Gastrocnemius medialis (tissue), 4 donors: ENCODE measurements at regions not wholly inside any gene's neighbourhood (a gene's known extent, or its start where the extent isn't known, plus 50 kb on each side); places are given as distances from the start of the nearest gene placed in this dataset.

ENCODE experiments used
- POLR2A ChIP-seq, 2 donors: fragments of 450-650 bp; IDR thresholded peaks; one replicate each; pipeline ENCODE4 v1.6.1; 2017; ENCODE audit warnings: antibody characterized with exemption in 2 of 2, mild to moderate bottlenecking in 2 of 2, moderate library complexity in 2 of 2
- TF ChIP-seq, protein P1 (sequence below), 5 experiments: fragments of 450-650 bp in 3 of 5; fragments of 200-600 bp in 2 of 5; sonication (generic) in 2 of 5; IDR thresholded peaks in 4 of 5; conservative IDR thresholded peaks in 1 of 5; 1 replicate in 4 of 5; 2 replicates in 1 of 5; pipeline ENCODE4 v1.5.1; 2016 to 2019; ENCODE audit warnings: antibody characterized with exemption in 5 of 5, mild to moderate bottlenecking in 3 of 5, moderate library complexity in 3 of 5

DNA sequence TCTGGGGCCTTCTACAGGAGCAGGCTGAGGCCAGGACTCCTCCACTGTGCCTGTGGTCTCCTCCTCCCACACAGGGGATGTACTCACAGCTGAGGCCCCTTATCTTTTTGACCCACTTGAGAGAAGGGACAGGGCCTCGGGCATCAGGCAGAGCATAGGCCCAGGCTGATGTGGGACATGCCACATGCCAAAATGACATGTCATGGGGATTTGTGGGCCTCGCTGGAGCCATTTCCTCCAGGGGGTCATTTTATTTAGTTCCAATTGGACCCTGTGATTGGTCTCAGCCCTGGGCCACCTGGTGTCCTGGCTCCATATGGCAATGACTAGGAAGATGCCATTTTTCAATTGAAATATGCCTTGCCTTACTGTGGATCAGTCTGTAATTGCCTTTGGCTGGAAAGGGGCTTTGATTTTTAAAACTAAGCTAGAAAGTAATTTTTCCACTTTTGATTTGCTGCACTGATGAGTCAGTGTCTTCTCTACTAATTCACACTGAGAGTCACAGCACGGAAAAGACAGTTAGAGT, 171.1 kb upstream of the NAV2 start:
- TF ChIP-seq, protein P1, sequence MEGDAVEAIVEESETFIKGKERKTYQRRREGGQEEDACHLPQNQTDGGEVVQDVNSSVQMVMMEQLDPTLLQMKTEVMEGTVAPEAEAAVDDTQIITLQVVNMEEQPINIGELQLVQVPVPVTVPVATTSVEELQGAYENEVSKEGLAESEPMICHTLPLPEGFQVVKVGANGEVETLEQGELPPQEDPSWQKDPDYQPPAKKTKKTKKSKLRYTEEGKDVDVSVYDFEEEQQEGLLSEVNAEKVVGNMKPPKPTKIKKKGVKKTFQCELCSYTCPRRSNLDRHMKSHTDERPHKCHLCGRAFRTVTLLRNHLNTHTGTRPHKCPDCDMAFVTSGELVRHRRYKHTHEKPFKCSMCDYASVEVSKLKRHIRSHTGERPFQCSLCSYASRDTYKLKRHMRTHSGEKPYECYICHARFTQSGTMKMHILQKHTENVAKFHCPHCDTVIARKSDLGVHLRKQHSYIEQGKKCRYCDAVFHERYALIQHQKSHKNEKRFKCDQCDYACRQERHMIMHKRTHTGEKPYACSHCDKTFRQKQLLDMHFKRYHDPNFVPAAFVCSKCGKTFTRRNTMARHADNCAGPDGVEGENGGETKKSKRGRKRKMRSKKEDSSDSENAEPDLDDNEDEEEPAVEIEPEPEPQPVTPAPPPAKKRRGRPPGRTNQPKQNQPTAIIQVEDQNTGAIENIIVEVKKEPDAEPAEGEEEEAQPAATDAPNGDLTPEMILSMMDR (IDR thresholded peaks at IDR 0.05 in 4 of 5, conservative IDR thresholded peaks at IDR 0.05 in 1 of 5): no peak
- no peak for TF ChIP-seq POLR2A (IDR thresholded peaks at IDR 0.05)
